Spinal cord (tissue), 9 donors: ENCODE measurements at regions not wholly inside any gene's neighbourhood (a gene's known extent, or its start where the extent isn't known, plus 50 kb on each side); places are given as distances from the start of the nearest gene placed in this dataset.
A peak's percentile ranks its signal among the peaks of the same experiment; 100 is the strongest.

Experiments
- DNase-seq, 6 donors: peaks; one replicate each; pipeline versions ENCODE4 v3.0.0 to v3.0.0-alpha.2; 2013 to 2015; ENCODE audit warnings: low spot score in 6 of 6, low read depth in 4 of 6
- H3K27ac ChIP-seq: one replicate; pipeline ENCODE4 v1.5.1; 2013; ENCODE audit warnings: low read depth, low read length, control low read depth
- H3K27me3 ChIP-seq: one replicate; pipeline ENCODE4 v1.6.1; 2013; ENCODE audit warnings: low read length; ENCODE audit not compliant: control insufficient read depth, insufficient read depth
- H3K36me3 ChIP-seq: one replicate; pipeline ENCODE4 v1.6.1; 2013; ENCODE audit warnings: low read length; ENCODE audit not compliant: control insufficient read depth, insufficient read depth
- H3K4me1 ChIP-seq: one replicate; pipeline ENCODE4 v1.6.1; 2013; ENCODE audit warnings: low read length; ENCODE audit not compliant: control insufficient read depth, insufficient read depth
- H3K4me3 ChIP-seq: one replicate; pipeline ENCODE4 v1.5.1; 2013; ENCODE audit warnings: low read depth, low read length, control low read depth
- H3K9me3 ChIP-seq: one replicate; pipeline ENCODE4 v1.6.1; 2013; ENCODE audit warnings: low read length; ENCODE audit not compliant: control insufficient read depth, insufficient read depth
- WGBS: methylation state at CpG from one replicate; pipeline ENCODE4 v1.1.5; 2013; ENCODE audit warnings: missing lambda C conversion rate; ENCODE audit not compliant: insufficient coverage; 5-methylcytosine and 5-hydroxymethylcytosine counted together
- donor health status: healthy.

DNA sequence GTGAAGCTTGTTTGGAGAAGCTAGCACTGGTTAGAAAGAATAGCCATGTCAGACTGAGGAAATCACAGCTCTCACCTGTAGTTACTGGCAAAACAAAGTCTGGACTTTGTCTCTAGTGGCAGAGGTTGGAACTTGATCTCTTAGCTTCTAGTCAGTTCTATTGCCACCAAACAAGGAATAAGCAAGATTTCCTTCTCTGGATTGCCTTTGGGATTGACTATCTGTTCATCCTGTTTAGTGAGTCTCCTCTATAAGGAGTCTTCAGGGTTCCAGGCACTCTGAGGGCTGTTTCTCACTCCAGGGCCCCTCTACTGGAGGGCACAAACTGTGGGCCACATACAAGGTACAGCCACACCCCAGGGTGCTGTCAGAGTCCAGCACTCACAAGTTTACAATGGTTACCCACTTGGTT lies 426.6 kb upstream of the THBS1 start:
- Histone ChIP-seq H3K9me3 (no peaks in the 10 kb centered on the region), H3K4me1 (no peaks in the 10 kb centered on the region), H3K36me3 (no peaks in the 10 kb centered on the region), H3K4me3 (no peak overlapping the region), H3K27me3 (no peaks in the 10 kb centered on the region), H3K27ac (no peak overlapping the region)
- DNase-seq: no peak

DNA sequence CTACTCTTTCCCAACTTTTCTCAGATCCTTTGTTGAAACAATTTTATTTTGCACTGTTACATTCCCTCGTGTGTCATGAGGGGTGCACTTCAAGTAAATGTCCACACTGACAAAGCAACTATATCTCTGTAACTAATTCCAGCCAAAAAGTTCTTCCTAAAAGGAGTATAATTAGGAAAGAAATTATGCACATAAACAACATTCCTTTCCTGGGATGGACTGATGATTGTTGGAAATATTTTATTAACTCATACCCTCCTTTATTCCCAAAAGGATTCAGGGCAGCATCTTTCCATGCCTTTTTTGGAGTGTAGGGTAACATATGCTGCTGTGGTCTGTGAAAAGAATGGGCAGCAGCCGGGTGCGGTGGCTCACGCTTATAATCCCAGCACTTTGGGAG lies 426.1 kb upstream of the THBS1 start:
- no peaks in the 10 kb centered on the region for H3K27me3 ChIP-seq
- no peaks in the 10 kb centered on the region for H3K4me1 ChIP-seq
- 93% methylated on average over 3 of the region's 4 CpGs for WGBS
- H3K4me3 ChIP-seq: no peak overlapping the region
- DNase-seq: no peak
- no peaks in the 10 kb centered on the region for H3K36me3 ChIP-seq
- no peaks in the 10 kb centered on the region for H3K9me3 ChIP-seq
- H3K27ac ChIP-seq: no peak overlapping the region

DNA sequence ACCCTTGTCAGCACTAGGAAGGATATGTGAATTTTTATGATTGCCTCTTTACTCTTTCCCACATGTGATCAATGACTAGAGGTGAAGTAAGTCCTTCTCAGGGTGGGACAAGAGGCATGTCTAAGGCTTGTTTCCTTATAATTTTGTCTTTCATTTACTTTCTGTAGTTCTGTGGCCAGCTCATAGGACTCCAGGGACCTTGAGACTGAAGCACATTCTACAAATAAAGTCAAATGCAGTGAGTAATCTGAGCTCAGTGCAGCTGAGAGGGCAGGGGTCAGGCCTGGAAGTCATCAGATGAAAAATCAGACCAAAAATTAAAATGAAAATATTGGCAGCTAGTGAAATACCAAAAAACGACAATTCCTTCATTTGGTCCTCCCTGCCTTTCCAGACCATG lies 424.7 kb upstream of the THBS1 start:
- H3K9me3 ChIP-seq: no peaks in the 10 kb centered on the region
- no peaks in the 10 kb centered on the region for H3K4me1 ChIP-seq
- H3K36me3 ChIP-seq: no peaks in the 10 kb centered on the region
- no peak overlapping the region for H3K4me3 ChIP-seq
- no peaks in the 10 kb centered on the region for H3K27me3 ChIP-seq
- no peak overlapping the region for H3K27ac ChIP-seq
- 83% methylated on average over 1 of the region's 1 CpG for WGBS
- DNase-seq: no peak

DNA sequence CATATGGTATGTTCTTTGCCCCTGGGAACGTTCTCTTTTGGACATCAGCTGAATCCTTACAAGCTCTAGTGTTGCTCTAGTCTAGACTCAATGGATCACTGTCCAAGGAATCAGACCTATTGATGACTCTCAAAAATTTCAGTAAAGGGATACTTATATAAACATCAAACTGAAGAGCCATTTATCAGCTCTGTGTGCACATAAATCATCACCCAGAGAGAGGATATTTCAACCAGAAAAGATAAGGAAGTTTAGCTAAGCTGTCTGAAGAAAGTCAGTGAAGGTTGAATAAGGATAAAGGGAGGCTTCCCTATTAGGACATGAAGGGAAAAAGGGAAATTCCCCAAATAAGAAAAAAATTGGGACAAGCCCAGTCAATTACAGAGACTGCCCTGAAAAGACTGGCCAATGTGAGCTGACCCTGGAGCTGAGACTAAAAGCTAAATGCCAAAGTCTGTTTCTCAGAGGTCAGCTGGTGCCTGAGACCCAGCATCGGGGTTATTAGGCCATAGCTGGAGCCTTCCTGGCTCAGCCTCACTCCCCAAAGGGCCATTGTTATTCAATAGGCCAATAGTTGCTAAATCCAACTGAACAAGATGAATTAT lies 424.1 kb upstream of the THBS1 start:
- no peak for DNase-seq
- no peaks in the 10 kb centered on the region for H3K4me1 ChIP-seq
- no peaks in the 10 kb centered on the region for H3K36me3 ChIP-seq
- no peak overlapping the region for H3K4me3 ChIP-seq
- no peaks in the 10 kb centered on the region for H3K27me3 ChIP-seq
- no peaks in the 10 kb centered on the region for H3K9me3 ChIP-seq
- 50% methylated on average over 2 of the region's 2 CpGs for WGBS
- H3K27ac ChIP-seq: no peak overlapping the region

DNA sequence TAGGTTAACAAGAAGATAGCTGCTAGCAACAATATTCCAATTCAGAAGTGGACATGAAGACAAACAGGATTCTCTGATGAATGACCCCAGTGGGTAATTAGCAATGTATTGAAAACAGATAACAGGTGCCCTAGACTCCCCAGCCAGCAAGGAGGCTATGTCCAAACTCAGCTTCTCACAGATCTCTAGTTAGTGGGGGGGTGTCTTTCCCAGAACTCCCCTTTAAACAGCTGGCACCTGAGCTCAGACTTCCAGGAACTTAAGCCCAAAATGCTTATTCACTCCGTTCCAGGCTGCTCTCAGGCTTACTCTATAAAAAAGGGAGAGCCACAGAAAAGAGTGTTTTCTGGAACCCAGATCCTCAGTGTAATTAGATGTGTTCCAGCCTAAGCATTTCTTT lies 423.0 kb upstream of the THBS1 start:
- Histone ChIP-seq H3K9me3 (no peaks in the 10 kb centered on the region), H3K27ac (no peak overlapping the region), H3K36me3 (no peaks in the 10 kb centered on the region), H3K27me3 (no peaks in the 10 kb centered on the region), H3K4me1 (no peaks in the 10 kb centered on the region), H3K4me3 (no peak overlapping the region)
- WGBS: no CpG with 5 or more reads among the region's 1 CpG
- DNase-seq: no peak

DNA sequence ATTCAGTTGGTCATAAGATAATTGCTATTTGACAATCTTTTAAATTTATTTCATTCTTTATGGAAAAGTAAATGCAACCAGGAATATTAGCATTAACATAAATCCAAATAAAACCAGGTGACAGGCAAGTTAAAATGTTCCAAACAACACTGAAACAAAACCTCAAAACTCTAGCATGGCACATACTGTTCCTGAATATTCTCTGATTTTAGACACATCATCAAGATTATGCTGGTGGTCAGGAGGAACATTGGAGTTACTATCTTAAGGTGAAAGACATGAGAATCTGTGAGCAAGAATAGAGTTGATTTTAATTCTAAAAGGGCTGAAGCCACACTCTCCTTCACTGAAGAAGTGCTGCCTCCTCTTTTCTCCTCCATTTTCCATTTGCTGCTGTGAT lies 421.0 kb upstream of the THBS1 start:
- Histone ChIP-seq H3K27me3 (no peaks in the 10 kb centered on the region), H3K9me3 (no peaks in the 10 kb centered on the region), H3K27ac (no peak overlapping the region), H3K4me1 (no peaks in the 10 kb centered on the region), H3K4me3 (no peak overlapping the region), H3K36me3 (no peaks in the 10 kb centered on the region)
- no peak for DNase-seq

DNA sequence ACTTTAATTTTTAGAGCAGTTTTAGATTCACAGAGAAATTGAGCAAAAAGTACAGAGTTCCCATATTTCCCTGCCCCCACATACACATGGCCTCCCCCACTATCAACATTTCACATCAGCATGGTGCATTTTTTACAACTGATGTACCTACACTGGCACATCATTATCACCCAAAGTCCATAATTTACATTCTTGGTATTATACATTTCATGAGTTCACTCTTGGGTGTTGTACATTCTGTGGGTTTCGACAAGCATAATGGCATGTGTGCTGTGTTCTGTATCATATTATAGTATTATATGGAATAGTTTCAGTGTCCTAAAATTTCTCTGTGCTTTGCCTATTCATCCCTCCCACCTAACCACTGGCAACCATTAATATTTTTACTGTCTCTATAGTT lies 419.8 kb upstream of the THBS1 start:
- no peak overlapping the region for H3K4me3 ChIP-seq
- no peak overlapping the region for H3K27ac ChIP-seq
- H3K27me3 ChIP-seq: no peaks in the 10 kb centered on the region
- H3K4me1 ChIP-seq: no peaks in the 10 kb centered on the region
- WGBS: no CpG with 5 or more reads among the region's 1 CpG
- DNase-seq: no peak
- H3K36me3 ChIP-seq: no peaks in the 10 kb centered on the region
- H3K9me3 ChIP-seq: no peaks in the 10 kb centered on the region

DNA sequence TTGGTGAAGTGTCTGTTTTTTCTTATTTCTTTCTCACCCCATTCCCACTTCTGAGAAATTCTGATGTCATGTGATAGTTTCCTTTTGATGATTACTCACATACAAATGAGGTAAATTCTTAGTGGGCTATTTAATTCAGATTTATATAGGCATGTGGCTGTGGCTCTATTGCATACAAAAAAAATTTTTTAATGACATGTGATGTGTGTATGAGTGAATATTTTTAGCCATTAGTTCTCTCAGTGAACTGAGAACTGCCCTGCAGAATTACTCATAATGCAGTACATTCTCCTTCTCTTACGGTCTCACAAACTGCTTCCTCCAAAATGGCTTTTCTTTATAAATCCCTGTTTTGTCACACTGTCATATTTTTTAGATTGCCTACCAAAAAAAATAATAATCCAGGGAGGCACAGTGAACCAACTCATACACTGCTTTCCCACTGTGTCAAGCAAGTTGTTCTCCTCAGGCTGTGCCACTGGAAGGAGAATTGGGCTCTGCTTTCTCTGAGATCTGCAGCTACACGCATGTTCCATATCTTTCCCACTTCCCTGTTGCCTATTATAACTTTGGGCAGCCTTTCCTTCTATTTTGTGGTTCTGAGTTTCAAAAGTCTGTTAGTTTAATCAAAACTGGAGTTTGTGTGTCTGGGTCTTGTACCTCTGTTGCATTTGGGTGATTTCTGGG lies 415.7 kb upstream of the THBS1 start:
- Histone ChIP-seq H3K27ac (no peak overlapping the region), H3K36me3 (no peaks in the 10 kb centered on the region), H3K9me3 (no peaks in the 10 kb centered on the region), H3K27me3 (no peaks in the 10 kb centered on the region), H3K4me1 (no peaks in the 10 kb centered on the region), H3K4me3 (no peak overlapping the region)
- 88% methylated on average over 1 of the region's 2 CpGs for WGBS
- no peak for DNase-seq

DNA sequence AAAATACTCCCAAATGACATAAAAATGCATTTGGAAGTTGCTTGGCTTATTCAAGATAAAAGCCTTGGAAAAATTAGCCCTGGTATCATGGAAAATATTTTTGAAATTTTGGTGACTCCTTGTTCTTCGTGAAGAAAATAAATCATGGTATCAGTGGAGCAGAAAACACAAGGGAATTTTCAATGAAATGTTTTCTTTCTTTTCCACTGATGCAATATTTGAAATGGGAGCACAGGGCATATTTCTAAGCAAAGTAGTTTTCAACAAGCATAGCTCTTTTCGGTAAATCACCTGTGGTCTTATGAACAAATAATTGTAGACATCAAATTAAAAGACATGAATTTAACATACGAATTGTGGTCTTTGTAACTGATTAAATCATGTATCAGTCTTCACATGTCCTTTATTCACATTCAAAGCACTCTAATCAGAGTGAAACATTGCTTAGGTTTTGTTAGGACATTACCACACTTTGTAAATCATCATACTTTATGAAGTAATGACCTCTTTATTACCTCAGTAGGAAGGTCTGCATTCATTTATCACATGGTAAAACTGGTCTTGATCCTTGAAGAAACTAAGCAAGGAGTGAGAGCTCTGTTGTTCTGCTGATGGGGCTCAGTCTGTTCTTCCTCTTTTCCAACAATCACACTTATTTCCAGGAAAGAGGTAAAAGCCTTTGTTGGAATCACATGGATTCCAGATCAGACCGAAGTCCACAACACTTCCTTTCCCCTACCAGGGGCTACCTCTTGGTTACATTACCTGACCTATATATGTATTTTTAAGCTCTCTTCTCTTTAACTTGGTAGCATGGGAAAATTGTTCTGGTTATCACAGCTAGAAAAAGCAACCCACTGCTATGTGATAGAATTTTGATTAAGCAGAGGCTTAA lies 413.5 kb upstream of the THBS1 start:
- Histone ChIP-seq H3K4me1 (peaks cover 7% of the 10 kb centered on the region), H3K4me3 (no peak overlapping the region), H3K9me3 (no peaks in the 10 kb centered on the region), H3K27me3 (no peaks in the 10 kb centered on the region), H3K27ac (no peak overlapping the region), H3K36me3 (no peaks in the 10 kb centered on the region)
- peak in 1 of 6 donors; percentile 29 for DNase-seq
- 33% methylated on average over 1 of the region's 4 CpGs for WGBS
